ENCODE measurements at regions not wholly inside any gene's neighbourhood (a gene's known extent, or its start where the extent isn't known, plus 50 kb on each side); places are given as distances from the start of the nearest gene placed in this dataset.
"Not testable (repeated sequence)": the region's sequence is repeated elsewhere in the genome, so short reads cannot be mapped to it uniquely, and the experiment has no call there.

DNA sequence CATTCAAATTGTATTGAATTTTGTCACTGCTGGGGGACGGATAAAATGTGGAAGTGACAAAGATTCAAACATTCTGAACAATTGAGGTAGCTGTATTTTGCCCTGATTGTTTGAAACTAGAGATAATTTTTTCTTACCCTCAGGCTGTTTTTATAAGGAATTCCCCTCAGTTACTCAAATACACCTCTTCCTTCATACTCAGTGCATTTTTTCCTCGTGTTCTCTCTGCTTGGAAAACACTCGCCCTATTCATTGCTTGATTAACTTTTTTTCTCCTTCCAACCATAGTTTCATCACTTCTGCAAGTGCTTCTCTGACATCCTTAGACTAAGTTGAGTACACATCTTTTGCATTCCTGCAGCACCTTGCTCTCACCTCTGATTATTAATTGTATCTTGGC lies 454.5 kb upstream of the FAM174A start:
- H3K79me1 ChIP-seq (ENCODE audit: low read depth, low read length); H3K14ac ChIP-seq (ENCODE audit: low read length); H3K27ac ChIP-seq (replicated peaks; ENCODE audit: low read length); H3K18ac ChIP-seq (ENCODE audit: low read length); H4K8ac ChIP-seq (ENCODE audit: low read depth, low read length); H2BK15ac ChIP-seq (ENCODE audit: low read length); H3K9me3 ChIP-seq (replicated peaks in 1 of 2; ENCODE audit: control insufficient read depth in 2 of 2, insufficient read depth in 1 of 2, low read depth in 1 of 2, low read length in 2 of 2); DNase-seq (ENCODE audit: low spot score); H3K4me1 ChIP-seq (ENCODE audit: control insufficient read depth in 2 of 2, insufficient read depth in 1 of 2, low read depth in 1 of 2, low read length in 2 of 2); H3K4ac ChIP-seq (ENCODE audit: low read length); H3K27me3 ChIP-seq (ENCODE audit: control insufficient read depth in 3 of 3, insufficient read depth in 3 of 3, low read depth in 1 of 3, low read length in 3 of 3); H4K91ac ChIP-seq (ENCODE audit: low read depth, low read length, poor library complexity); H3K4me2 ChIP-seq (ENCODE audit: insufficient read depth, low read length, poor library complexity, severe bottlenecking); H2BK5ac ChIP-seq (ENCODE audit: low read length); H3K23ac ChIP-seq (ENCODE audit: low read depth, low read length, poor library complexity); H2AK5ac ChIP-seq (ENCODE audit: low read depth, low read length); H3K9ac ChIP-seq (ENCODE audit: low read depth, low read length, poor library complexity); H3K4me3 ChIP-seq (ENCODE audit: low read length in 2 of 2); H2BK12ac ChIP-seq (ENCODE audit: low read length); H3K36me3 ChIP-seq (replicated peaks in 1 of 2; ENCODE audit: control insufficient read depth in 2 of 2, insufficient read depth in 2 of 2, low read length in 2 of 2); H2AFZ ChIP-seq (ENCODE audit: low read length); H2BK120ac ChIP-seq (ENCODE audit: low read depth, low read length): not testable (repeated sequence)
- no CpG with 5 or more reads among the region's 3 CpGs for WGBS, 2 donors (ENCODE audit: extremely low coverage in 2 of 2, insufficient read length in 2 of 2, insufficient replicate concordance in 1 of 2)

DNA sequence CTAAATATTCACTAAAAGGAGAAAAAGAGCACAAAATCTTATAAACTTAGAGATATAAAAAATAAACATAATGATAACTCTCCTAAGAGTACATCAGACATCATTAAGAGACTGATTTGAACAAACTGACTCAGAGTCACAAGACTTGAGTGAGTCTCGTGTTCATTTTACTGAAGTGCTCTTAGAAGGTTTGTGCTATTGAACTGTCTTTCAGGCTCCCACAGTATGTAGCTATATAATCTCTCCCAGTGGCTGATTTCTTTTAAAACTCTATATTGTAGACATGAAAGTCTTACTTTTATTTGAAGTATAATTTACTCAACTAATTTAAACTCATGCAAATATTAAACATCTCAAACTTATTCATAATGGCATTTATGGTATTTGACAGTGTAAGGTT lies 456.0 kb upstream of the FAM174A start:
- not testable (repeated sequence) for H3K4me2 ChIP-seq (ENCODE audit: insufficient read depth, low read length, poor library complexity, severe bottlenecking); H3K9ac ChIP-seq (ENCODE audit: low read depth, low read length, poor library complexity); H2BK15ac ChIP-seq (ENCODE audit: low read length); H3K14ac ChIP-seq (ENCODE audit: low read length); H3K23ac ChIP-seq (ENCODE audit: low read depth, low read length, poor library complexity); H2BK12ac ChIP-seq (ENCODE audit: low read length); H3K4ac ChIP-seq (ENCODE audit: low read length); H2BK120ac ChIP-seq (ENCODE audit: low read depth, low read length); H3K79me1 ChIP-seq (ENCODE audit: low read depth, low read length); H3K9me3 ChIP-seq (replicated peaks in 1 of 2; ENCODE audit: control insufficient read depth in 2 of 2, insufficient read depth in 1 of 2, low read depth in 1 of 2, low read length in 2 of 2); H3K4me3 ChIP-seq (ENCODE audit: low read length in 2 of 2); H2BK5ac ChIP-seq (ENCODE audit: low read length); H2AK5ac ChIP-seq (ENCODE audit: low read depth, low read length); H3K27me3 ChIP-seq (ENCODE audit: control insufficient read depth in 3 of 3, insufficient read depth in 3 of 3, low read depth in 1 of 3, low read length in 3 of 3); H2AFZ ChIP-seq (ENCODE audit: low read length); H4K91ac ChIP-seq (ENCODE audit: low read depth, low read length, poor library complexity); H3K4me1 ChIP-seq (ENCODE audit: control insufficient read depth in 2 of 2, insufficient read depth in 1 of 2, low read depth in 1 of 2, low read length in 2 of 2); DNase-seq (ENCODE audit: low spot score); H3K36me3 ChIP-seq (replicated peaks in 1 of 2; ENCODE audit: control insufficient read depth in 2 of 2, insufficient read depth in 2 of 2, low read length in 2 of 2); H4K8ac ChIP-seq (ENCODE audit: low read depth, low read length); H3K27ac ChIP-seq (replicated peaks; ENCODE audit: low read length); H3K18ac ChIP-seq (ENCODE audit: low read length)
- no CpG with 5 or more reads among the region's 1 CpG for WGBS, 2 donors (ENCODE audit: extremely low coverage in 2 of 2, insufficient read length in 2 of 2, insufficient replicate concordance in 1 of 2)

DNA sequence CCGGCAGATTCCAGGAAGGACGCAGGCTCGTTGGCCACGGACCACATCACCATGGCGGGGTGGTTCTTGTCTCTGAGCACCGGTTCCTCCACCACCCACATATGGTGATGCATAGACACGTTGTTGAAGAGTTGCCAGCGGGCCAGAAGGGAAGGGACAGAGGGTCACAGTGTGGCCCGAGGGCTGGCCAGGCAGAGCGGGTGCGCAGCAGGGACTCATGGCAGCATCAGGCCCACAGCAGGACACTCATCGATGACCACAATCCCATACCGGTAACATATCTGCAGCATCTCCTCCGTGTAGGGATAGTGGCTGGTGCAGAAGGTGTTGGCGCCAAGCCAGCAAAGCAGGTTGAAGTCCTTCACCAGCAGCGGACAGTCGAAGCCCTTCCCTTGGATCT lies 469.2 kb upstream of the FAM174A start:
- H2BK120ac ChIP-seq (ENCODE audit: low read depth, low read length); DNase-seq (ENCODE audit: low spot score); H3K79me1 ChIP-seq (ENCODE audit: low read depth, low read length); H4K91ac ChIP-seq (ENCODE audit: low read depth, low read length, poor library complexity); H3K9me3 ChIP-seq (replicated peaks in 1 of 2; ENCODE audit: control insufficient read depth in 2 of 2, insufficient read depth in 1 of 2, low read depth in 1 of 2, low read length in 2 of 2); H3K18ac ChIP-seq (ENCODE audit: low read length); H3K14ac ChIP-seq (ENCODE audit: low read length); H3K27me3 ChIP-seq (ENCODE audit: control insufficient read depth in 3 of 3, insufficient read depth in 3 of 3, low read depth in 1 of 3, low read length in 3 of 3); H2BK15ac ChIP-seq (ENCODE audit: low read length); H3K4ac ChIP-seq (ENCODE audit: low read length); H2BK12ac ChIP-seq (ENCODE audit: low read length); H3K9ac ChIP-seq (ENCODE audit: low read depth, low read length, poor library complexity); H2BK5ac ChIP-seq (ENCODE audit: low read length); H3K23ac ChIP-seq (ENCODE audit: low read depth, low read length, poor library complexity); H3K4me2 ChIP-seq (ENCODE audit: insufficient read depth, low read length, poor library complexity, severe bottlenecking); H2AFZ ChIP-seq (ENCODE audit: low read length); H3K4me1 ChIP-seq (ENCODE audit: control insufficient read depth in 2 of 2, insufficient read depth in 1 of 2, low read depth in 1 of 2, low read length in 2 of 2); H3K36me3 ChIP-seq (replicated peaks in 1 of 2; ENCODE audit: control insufficient read depth in 2 of 2, insufficient read depth in 2 of 2, low read length in 2 of 2); H2AK5ac ChIP-seq (ENCODE audit: low read depth, low read length); H3K4me3 ChIP-seq (ENCODE audit: low read length in 2 of 2); H3K27ac ChIP-seq (replicated peaks; ENCODE audit: low read length); H4K8ac ChIP-seq (ENCODE audit: low read depth, low read length): not testable (repeated sequence)
- no CpG with 5 or more reads among the region's 17 CpGs for WGBS, 2 donors (ENCODE audit: extremely low coverage in 2 of 2, insufficient read length in 2 of 2, insufficient replicate concordance in 1 of 2)

DNA sequence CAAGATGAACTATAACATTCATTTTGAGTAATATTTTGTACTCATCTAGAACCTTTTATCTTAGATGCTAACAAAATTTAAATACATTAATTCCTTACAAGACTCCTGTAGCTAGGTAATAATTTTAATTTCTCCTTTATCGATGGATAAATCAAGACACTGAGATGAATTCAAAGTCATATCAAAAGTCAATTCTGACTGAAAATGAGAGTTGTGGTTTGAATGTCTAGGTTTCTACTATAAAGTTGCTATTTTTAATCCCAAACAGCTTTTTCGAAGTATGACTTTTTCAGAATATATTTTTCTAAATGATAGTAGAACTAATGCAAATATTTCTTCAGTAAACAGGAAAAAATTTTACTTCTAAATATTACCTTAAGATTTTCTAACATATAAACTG lies 491.7 kb upstream of the FAM174A start:
- DNase-seq (ENCODE audit: low spot score), result no peak
- no peaks in the 10 kb centered on the region for H3K79me1 ChIP-seq (ENCODE audit: low read depth, low read length)
- no peak overlapping the region for H3K9ac ChIP-seq (ENCODE audit: low read depth, low read length, poor library complexity)
- H2BK120ac ChIP-seq (ENCODE audit: low read depth, low read length), result no peak overlapping the region
- H2AFZ ChIP-seq (ENCODE audit: low read length), result no peak overlapping the region
- no CpG with 5 or more reads among the region's 2 CpGs for WGBS, 2 donors (ENCODE audit: extremely low coverage in 2 of 2, insufficient read length in 2 of 2, insufficient replicate concordance in 1 of 2)
- H3K18ac ChIP-seq (ENCODE audit: low read length), result no peak overlapping the region
- no peak overlapping the region for H4K91ac ChIP-seq (ENCODE audit: low read depth, low read length, poor library complexity)
- H2BK15ac ChIP-seq (ENCODE audit: low read length), result no peak overlapping the region
- no peaks in the 10 kb centered on the region for H3K27me3 ChIP-seq (ENCODE audit: control insufficient read depth in 3 of 3, insufficient read depth in 3 of 3, low read depth in 1 of 3, low read length in 3 of 3)
- H2BK5ac ChIP-seq (ENCODE audit: low read length), result no peak overlapping the region
- H4K8ac ChIP-seq (ENCODE audit: low read depth, low read length), result no peak overlapping the region
- H3K4me2 ChIP-seq (ENCODE audit: insufficient read depth, low read length, poor library complexity, severe bottlenecking), result no peak overlapping the region
- H3K14ac ChIP-seq (ENCODE audit: low read length), result no peak overlapping the region
- H3K36me3 ChIP-seq (replicated peaks in 1 of 2; ENCODE audit: control insufficient read depth in 2 of 2, insufficient read depth in 2 of 2, low read length in 2 of 2), result no peaks in the 10 kb centered on the region
- no peak overlapping the region for H2BK12ac ChIP-seq (ENCODE audit: low read length)
- H3K4ac ChIP-seq (ENCODE audit: low read length), result no peak overlapping the region
- no peak overlapping the region for H3K23ac ChIP-seq (ENCODE audit: low read depth, low read length, poor library complexity)
- no peak overlapping the region for H3K27ac ChIP-seq (replicated peaks; ENCODE audit: low read length)
- H3K9me3 ChIP-seq (replicated peaks in 1 of 2; ENCODE audit: control insufficient read depth in 2 of 2, insufficient read depth in 1 of 2, low read depth in 1 of 2, low read length in 2 of 2), result peaks cover 0 to 2% of the 10 kb centered on the region in 2 donors
- H3K4me1 ChIP-seq (ENCODE audit: control insufficient read depth in 2 of 2, insufficient read depth in 1 of 2, low read depth in 1 of 2, low read length in 2 of 2), result no peaks in the 10 kb centered on the region
- H3K4me3 ChIP-seq (ENCODE audit: low read length in 2 of 2), result no peak overlapping the region
- H2AK5ac ChIP-seq (ENCODE audit: low read depth, low read length), result no peak overlapping the region
